ENCODE measurements at regions not wholly inside any gene's neighbourhood (a gene's known extent, or its start where the extent isn't known, plus 50 kb on each side); places are given as distances from the start of the nearest gene placed in this dataset.

- TF ChIP-seq CTCF (IDR thresholded peaks at IDR 0.05) (no peak), EZH2 (IDR thresholded peaks at IDR 0.05) (no peak), EZH2phosphoT487 (IDR thresholded peaks at IDR 0.05) (peak; percentile 24)
Measured at GRCh38 chr3:194286375-194287146, 64.6 kb downstream of the CPN2 start.

Measured in neural progenitor cell (in vitro differentiated cells).